H1 (cell line): ENCODE measurements at regions not wholly inside any gene's neighbourhood (a gene's known extent, or its start where the extent isn't known, plus 50 kb on each side); places are given as distances from the start of the nearest gene placed in this dataset.

ENCODE experiments used
- CTCF ChIA-PET: fragments of 300-600 bp; sonication (Branson Sonifier 250); formaldehyde crosslinking; loops from one replicate; lab custom pipeline; 2021; ENCODE audit not compliant: partially characterized antibody; lab: Charles Lee
- POLR2A ChIA-PET: fragments of 300-600 bp; sonication (Branson Sonifier 250); formaldehyde crosslinking; loops from one replicate; lab custom pipeline; 2021; ENCODE audit warnings: inconsistent platforms; ENCODE audit not compliant: partially characterized antibody; lab: Charles Lee
- DNase-seq, 2 experiments: peaks; one replicate each; pipeline versions ENCODE4 v3.0.0 to v3.0.0-alpha.2; 2010 to 2022; ENCODE audit warnings: low spot score in 2 of 2, low read depth in 1 of 2, mixed read lengths in 1 of 2
- FAIRE-seq: peaks from 2 replicates; lab custom pipeline; 2011; peaks lifted over from hg19 to GRCh38; lab: Jason Lieb, UNC
- H2AFZ ChIP-seq: 2 replicates; pipeline ENCODE4 v1.8.1; 2012; ENCODE audit warnings: low read length, inconsistent platforms
- H2AK5ac ChIP-seq: 2 replicates; pipeline ENCODE4 v1.6.1; 2013; ENCODE audit warnings: low read depth, low read length
- H2BK120ac ChIP-seq: replicated peaks from 2 replicates; pipeline ENCODE3; 2013; ENCODE audit warnings: low read depth, low read length, inconsistent platforms
- H2BK12ac ChIP-seq: 2 replicates; pipeline ENCODE4 v1.6.1; 2013; ENCODE audit warnings: low read depth, low read length
- H2BK15ac ChIP-seq: 2 replicates; pipeline ENCODE4 v1.6.1; 2013; ENCODE audit warnings: low read length
- H2BK20ac ChIP-seq: 2 replicates; pipeline ENCODE4 v1.6.1; 2013; ENCODE audit warnings: low read length
- H2BK5ac ChIP-seq: 2 replicates; pipeline ENCODE4 v1.6.1; 2013; ENCODE audit warnings: low read depth, low read length
- H3K14ac ChIP-seq: 2 replicates; pipeline ENCODE4 v1.6.1; 2013; ENCODE audit warnings: inconsistent platforms; ENCODE audit not compliant: insufficient read length
- H3K18ac ChIP-seq: 2 replicates; pipeline ENCODE4 v1.6.1; 2013; ENCODE audit warnings: low read length; ENCODE audit errors: extremely low read depth
- H3K23ac ChIP-seq: 2 replicates; pipeline ENCODE4 v1.6.1; 2013; ENCODE audit warnings: inconsistent platforms; ENCODE audit not compliant: insufficient read length
- H3K23me2 ChIP-seq: 2 replicates; pipeline ENCODE4 v1.6.1; 2013; ENCODE audit warnings: low read depth, low read length
- H3K27ac ChIP-seq: 2 replicates; pipeline ENCODE4 v1.6.1; 2011; ENCODE audit warnings: low read depth, low read length, inconsistent platforms
- H3K27me3 ChIP-seq, 4 experiments: replicated peaks in 1 of 4; 1 replicate in 1 of 4; 2 replicates in 3 of 4; pipeline versions ENCODE4 v1.6.1 to v1.8.1; 2011 to 2013; ENCODE audit warnings: low read length in 3 of 4, mild to moderate bottlenecking in 3 of 4, inconsistent platforms in 2 of 4, mixed read lengths in 2 of 4, moderate library complexity in 1 of 4; ENCODE audit not compliant: control insufficient read depth in 3 of 4, insufficient read depth in 3 of 4; ENCODE audit errors: extremely low read depth in 1 of 4
- H3K36me3 ChIP-seq, 4 experiments: 2 replicates each; pipeline versions ENCODE4 v1.6.1 to v1.8.1; 2011 to 2013; ENCODE audit warnings: mild to moderate bottlenecking in 4 of 4, low read length in 3 of 4, moderate library complexity in 2 of 4, control low read depth in 1 of 4, inconsistent platforms in 1 of 4; ENCODE audit not compliant: insufficient read depth in 4 of 4, control insufficient read depth in 2 of 4
- H3K4ac ChIP-seq: replicated peaks from 2 replicates; pipeline ENCODE3; 2013; ENCODE audit warnings: low read length, low read depth, mixed read lengths, inconsistent platforms; ENCODE audit not compliant: insufficient read length
- H3K4me1 ChIP-seq, 4 experiments: replicated peaks in 1 of 4; 1 replicate in 1 of 4; 2 replicates in 3 of 4; pipeline versions ENCODE4 v1.6.1 to v1.8.1; 2011 to 2013; ENCODE audit warnings: low read length in 3 of 4, inconsistent platforms in 2 of 4, mixed read lengths in 1 of 4; ENCODE audit not compliant: insufficient read depth in 4 of 4, control insufficient read depth in 3 of 4
- H3K4me2 ChIP-seq, 2 experiments: 2 replicates each; pipeline versions ENCODE4 v1.6.1 to v1.8.1; 2011 to 2013; ENCODE audit warnings: low read depth in 2 of 2, low read length in 2 of 2, control low read depth in 1 of 2, inconsistent platforms in 1 of 2, mild to moderate bottlenecking in 1 of 2; ENCODE audit not compliant: insufficient read depth in 1 of 2
- H3K4me3 ChIP-seq, 4 experiments: fragments of 200-600, 300-600 bp in 1 of 4; sonication (generic), shearing (Covaris generic), sonication (Bioruptor Twin) in 1 of 4; 2 replicates each; pipeline versions ENCODE4 v1.5.1 to v1.8.1; 2011 to 2016; ENCODE audit warnings: low read length in 4 of 4, low read depth in 3 of 4, control low read depth in 2 of 4, inconsistent platforms in 2 of 4, mild to moderate bottlenecking in 2 of 4, mixed read lengths in 1 of 4, moderate library complexity in 1 of 4; ENCODE audit not compliant: insufficient read depth in 2 of 4; ENCODE audit errors: extremely low read depth in 1 of 4
- H3K56ac ChIP-seq: replicated peaks from 2 replicates; pipeline ENCODE3; 2013; ENCODE audit warnings: low read depth, mild to moderate bottlenecking, mixed read lengths, low read length, inconsistent platforms; ENCODE audit not compliant: insufficient read length
- H3K79me1 ChIP-seq: 2 replicates; pipeline ENCODE4 v1.6.1; 2013; ENCODE audit warnings: low read depth, low read length, control low read depth
- H3K79me2 ChIP-seq, 2 experiments: 2 replicates each; pipeline versions ENCODE4 v1.6.1 to v1.8.1; 2012 to 2013; ENCODE audit warnings: low read length in 2 of 2, mild to moderate bottlenecking in 2 of 2, inconsistent platforms in 1 of 2; ENCODE audit not compliant: insufficient read depth in 2 of 2, control insufficient read depth in 1 of 2
- H3K9ac ChIP-seq, 4 experiments: replicated peaks in 1 of 4; 1 replicate in 1 of 4; 2 replicates in 3 of 4; pipeline versions ENCODE4 v1.6.1 to v1.8.1; 2011 to 2013; ENCODE audit warnings: low read depth in 3 of 4, low read length in 3 of 4, control low read depth in 2 of 4, mild to moderate bottlenecking in 2 of 4, moderate library complexity in 2 of 4, inconsistent platforms in 1 of 4; ENCODE audit errors: extremely low read depth in 1 of 4
- H3K9me3 ChIP-seq, 2 experiments: 2 replicates each; pipeline versions ENCODE4 v1.6.1 to v1.8.1; 2012 to 2013; ENCODE audit warnings: mild to moderate bottlenecking in 2 of 2, moderate library complexity in 2 of 2, control low read depth in 1 of 2, inconsistent platforms in 1 of 2, low read depth in 1 of 2, low read length in 1 of 2, mixed read lengths in 1 of 2; ENCODE audit not compliant: insufficient read depth in 2 of 2
- H4K20me1 ChIP-seq, 2 experiments: replicated peaks in 1 of 2; 2 replicates each; pipeline versions ENCODE3 to v1.8.1; 2011 to 2013; ENCODE audit warnings: inconsistent platforms in 2 of 2, low read length in 2 of 2, mild to moderate bottlenecking in 1 of 2; ENCODE audit not compliant: insufficient read depth in 2 of 2, control insufficient read depth in 1 of 2
- H4K5ac ChIP-seq: 2 replicates; pipeline ENCODE4 v1.6.1; 2013; ENCODE audit warnings: low read length, low read depth, mixed read lengths, inconsistent platforms; ENCODE audit not compliant: insufficient read length
- H4K8ac ChIP-seq: 2 replicates; pipeline ENCODE4 v1.8.0; 2013; ENCODE audit warnings: mild to moderate bottlenecking, moderate library complexity, low read length, inconsistent platforms; ENCODE audit not compliant: insufficient read depth; ENCODE audit errors: extremely low read depth
- H4K91ac ChIP-seq: replicated peaks from 2 replicates; pipeline ENCODE3; 2013; ENCODE audit warnings: low read length, mixed read lengths, inconsistent platforms; ENCODE audit not compliant: insufficient read length
- EP300 ChIP-seq, 2 experiments: IDR thresholded peaks; 1 replicate in 1 of 2; 2 replicates in 1 of 2; pipeline ENCODE4 v1.6.1; 2011 to 2012; ENCODE audit warnings: low read depth in 2 of 2, low read length in 2 of 2, mild to moderate bottlenecking in 2 of 2, borderline replicate concordance in 1 of 2, inconsistent platforms in 1 of 2, moderate library complexity in 1 of 2
- TEAD4 ChIP-seq: IDR thresholded peaks from 2 replicates; pipeline ENCODE4 v1.6.1; 2012; ENCODE audit warnings: low read depth, low read length, inconsistent platforms, mixed read lengths
- WGBS, 2 experiments: shearing (Covaris generic) in 1 of 2; methylation state at CpG; one replicate each; pipeline versions ENCODE4 v1.1.6 to v1.1.7; 2013 to 2015; ENCODE audit warnings: low lambda C conversion rate in 2 of 2, mixed read lengths in 2 of 2, inconsistent platforms in 1 of 2, low coverage in 1 of 2, missing lambda C conversion rate in 1 of 2; ENCODE audit not compliant: insufficient replicate concordance in 2 of 2, insufficient coverage in 1 of 2, insufficient read length in 1 of 2; ENCODE audit errors: extremely low coverage in 1 of 2, missing lambda C conversion rate in 1 of 2; 5-methylcytosine and 5-hydroxymethylcytosine counted together
- TF ChIP-seq, protein P1 (sequence below): IDR thresholded peaks from 2 replicates; pipeline ENCODE4 v1.6.1; 2012; ENCODE audit warnings: inconsistent platforms

DNA sequence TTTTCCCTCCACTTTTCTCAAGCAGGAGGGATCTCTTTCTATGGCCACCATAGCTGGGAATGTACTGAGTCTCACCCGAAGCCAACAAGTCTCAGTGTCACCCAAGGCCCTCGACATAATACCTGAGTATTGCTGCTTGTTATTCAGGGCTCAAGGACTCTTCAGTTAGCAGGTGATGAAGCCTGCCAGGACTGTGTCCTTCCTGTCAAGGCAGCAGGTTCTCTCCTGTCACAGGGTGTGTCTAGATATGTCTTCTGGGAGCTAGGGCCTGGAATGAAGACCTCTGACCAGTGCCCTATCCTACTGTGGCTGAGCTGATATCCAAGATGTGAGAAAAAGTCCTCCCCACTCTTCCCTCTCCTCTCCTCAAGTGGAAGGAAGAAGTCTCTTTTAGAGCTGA is 391.0 kb upstream of the DIPK2B start:
- no peaks in the 10 kb centered on the region for H4K20me1 ChIP-seq
- no peak overlapping the region for H4K91ac ChIP-seq
- no peak overlapping the region for H3K4me3 ChIP-seq
- no peaks in the 10 kb centered on the region for H3K27me3 ChIP-seq
- H3K23ac ChIP-seq: no peak overlapping the region
- no peak overlapping the region for H3K27ac ChIP-seq
- no peaks in the 10 kb centered on the region for H3K79me1 ChIP-seq
- no peak overlapping the region for H3K18ac ChIP-seq
- no peak overlapping the region for H4K5ac ChIP-seq
- WGBS, 2 experiments: no CpG with 5 or more reads among the region's 2 CpGs
- no peaks in the 10 kb centered on the region for H3K79me2 ChIP-seq
- H4K8ac ChIP-seq: no peak overlapping the region
- H2BK20ac ChIP-seq: no peak overlapping the region
- DNase-seq: no peak
- POLR2A ChIA-PET: no interaction called here
- H3K4me1 ChIP-seq: no peaks in the 10 kb centered on the region
- H3K36me3 ChIP-seq: no peaks in the 10 kb centered on the region
- TF ChIP-seq TEAD4 (no peak), EP300 (IDR thresholded peaks at IDR 0.05; ENCODE audit: borderline replicate concordance in 1 of 2, low read depth in 2 of 2, low read length in 2 of 2) (no peak)
- TF ChIP-seq, protein P1, sequence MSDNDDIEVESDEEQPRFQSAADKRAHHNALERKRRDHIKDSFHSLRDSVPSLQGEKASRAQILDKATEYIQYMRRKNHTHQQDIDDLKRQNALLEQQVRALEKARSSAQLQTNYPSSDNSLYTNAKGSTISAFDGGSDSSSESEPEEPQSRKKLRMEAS: no peak
- TF ChIP-seq, all 59 proteins: peak for 0
- H2AFZ ChIP-seq: no peak overlapping the region
- no peak overlapping the region for H3K4me2 ChIP-seq
- FAIRE-seq: no peak
- no peak overlapping the region for H2BK15ac ChIP-seq
- no peaks in the 10 kb centered on the region for H3K9me3 ChIP-seq
- no peak overlapping the region for H2AK5ac ChIP-seq
- H2BK5ac ChIP-seq: no peak overlapping the region
- H3K9ac ChIP-seq: no peak overlapping the region
- no peaks in the 10 kb centered on the region for H3K23me2 ChIP-seq
- no peak overlapping the region for H3K4ac ChIP-seq
- no peak overlapping the region for H3K56ac ChIP-seq
- CTCF ChIA-PET: no interaction called here
- no peak overlapping the region for H3K14ac ChIP-seq
- no peak overlapping the region for H2BK120ac ChIP-seq
- no peak overlapping the region for H2BK12ac ChIP-seq
